ENCODE measurements at regions not wholly inside any gene's neighbourhood (a gene's known extent, or its start where the extent isn't known, plus 50 kb on each side); places are given as distances from the start of the nearest gene placed in this dataset.

DNA sequence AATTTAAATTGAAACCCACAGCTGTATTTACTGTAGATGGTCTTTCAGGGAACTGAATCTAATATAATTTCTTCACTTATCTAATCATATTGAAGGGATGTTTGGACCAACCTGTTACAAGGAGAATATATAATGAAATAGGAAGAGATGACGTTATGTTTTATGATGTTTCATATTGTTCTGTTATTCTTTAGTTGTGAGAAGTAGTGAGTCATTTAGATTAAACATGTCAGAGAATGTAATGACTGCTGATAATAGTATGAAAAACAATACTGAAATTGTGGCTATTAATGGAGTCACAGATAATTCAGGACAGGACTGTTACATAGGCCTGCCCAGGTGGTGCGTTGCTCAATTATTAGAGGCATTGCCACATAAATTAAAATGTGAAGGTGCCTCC is 1993.4 kb downstream of the EFNA5 start:
- TF ChIP-seq, protein P1, sequence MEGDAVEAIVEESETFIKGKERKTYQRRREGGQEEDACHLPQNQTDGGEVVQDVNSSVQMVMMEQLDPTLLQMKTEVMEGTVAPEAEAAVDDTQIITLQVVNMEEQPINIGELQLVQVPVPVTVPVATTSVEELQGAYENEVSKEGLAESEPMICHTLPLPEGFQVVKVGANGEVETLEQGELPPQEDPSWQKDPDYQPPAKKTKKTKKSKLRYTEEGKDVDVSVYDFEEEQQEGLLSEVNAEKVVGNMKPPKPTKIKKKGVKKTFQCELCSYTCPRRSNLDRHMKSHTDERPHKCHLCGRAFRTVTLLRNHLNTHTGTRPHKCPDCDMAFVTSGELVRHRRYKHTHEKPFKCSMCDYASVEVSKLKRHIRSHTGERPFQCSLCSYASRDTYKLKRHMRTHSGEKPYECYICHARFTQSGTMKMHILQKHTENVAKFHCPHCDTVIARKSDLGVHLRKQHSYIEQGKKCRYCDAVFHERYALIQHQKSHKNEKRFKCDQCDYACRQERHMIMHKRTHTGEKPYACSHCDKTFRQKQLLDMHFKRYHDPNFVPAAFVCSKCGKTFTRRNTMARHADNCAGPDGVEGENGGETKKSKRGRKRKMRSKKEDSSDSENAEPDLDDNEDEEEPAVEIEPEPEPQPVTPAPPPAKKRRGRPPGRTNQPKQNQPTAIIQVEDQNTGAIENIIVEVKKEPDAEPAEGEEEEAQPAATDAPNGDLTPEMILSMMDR (conservative IDR thresholded peaks at IDR 0.05), result no peak
- TF ChIP-seq ZFX (IDR thresholded peaks at IDR 0.05), result no peak
